ENCODE measurements at regions not wholly inside any gene's neighbourhood (a gene's known extent, or its start where the extent isn't known, plus 50 kb on each side); places are given as distances from the start of the nearest gene placed in this dataset.
A peak's percentile ranks its signal among the peaks of the same experiment; 100 is the strongest.

GRCh38 chr11:43545610-43546009 is 134.9 kb upstream of the HSD17B12 start:
- H3K9ac ChIP-seq (ENCODE audit: low read length in 3 of 3), result no peak overlapping the region
- H3K9me3 ChIP-seq (ENCODE audit: control insufficient read depth in 2 of 3, insufficient read depth in 1 of 3, low read length in 3 of 3), result no peaks in the 10 kb centered on the region
- H3K36me3 ChIP-seq (ENCODE audit: control insufficient read depth in 2 of 3, insufficient read depth in 3 of 3, low read length in 3 of 3), result no peaks in the 10 kb centered on the region
- H3K4me1 ChIP-seq (ENCODE audit: control insufficient read depth in 2 of 3, insufficient read depth in 2 of 3, low read depth in 1 of 3, low read length in 3 of 3), result peaks cover 0 to 3% (median 0%) of the 10 kb centered on the region in 3 donors
- DNase-seq, result no peak
- intact Hi-C loops (cut with DNase I), result no loop called here
- no peak for FAIRE-seq
- no peak overlapping the region for H3K4me3 ChIP-seq (ENCODE audit: low read length in 3 of 3)
- no peak for TF ChIP-seq CTCF (IDR thresholded peaks at IDR 0.05; ENCODE audit: borderline replicate concordance, extremely low read depth, insufficient read depth)
- H3K27ac ChIP-seq (ENCODE audit: low read depth in 2 of 2, low read length in 2 of 2), result no peak overlapping the region
- H3K27me3 ChIP-seq (ENCODE audit: control insufficient read depth, insufficient read depth, low read length), result peaks cover 2% of the 10 kb centered on the region

GRCh38 chr11:43546561-43547429 is 133.7 kb upstream of the HSD17B12 start:
- Histone ChIP-seq H3K27me3 (ENCODE audit: control insufficient read depth, insufficient read depth, low read length) (peaks cover 2% of the 10 kb centered on the region), H3K9ac (ENCODE audit: low read length in 3 of 3) (no peak overlapping the region), H3K4me3 (ENCODE audit: low read length in 3 of 3) (peak overlapping the region in 1 of 3 donors; percentile 37), H3K4me1 (ENCODE audit: control insufficient read depth in 2 of 3, insufficient read depth in 2 of 3, low read depth in 1 of 3, low read length in 3 of 3) (peaks cover 0 to 3% (median 0%) of the 10 kb centered on the region in 3 donors), H3K36me3 (ENCODE audit: control insufficient read depth in 2 of 3, insufficient read depth in 3 of 3, low read length in 3 of 3) (no peaks in the 10 kb centered on the region), H3K27ac (ENCODE audit: low read depth in 2 of 2, low read length in 2 of 2) (no peak overlapping the region), H3K9me3 (ENCODE audit: control insufficient read depth in 2 of 3, insufficient read depth in 1 of 3, low read length in 3 of 3) (no peaks in the 10 kb centered on the region)
- no peak for TF ChIP-seq CTCF (IDR thresholded peaks at IDR 0.05; ENCODE audit: borderline replicate concordance, extremely low read depth, insufficient read depth)
- intact Hi-C loops (cut with DNase I), result no loop called here
- FAIRE-seq (no peak), DNase-seq (peak in 1 of 5 donors; percentile 63)

- no peak for TF ChIP-seq CTCF (IDR thresholded peaks at IDR 0.05; ENCODE audit: borderline replicate concordance, extremely low read depth, insufficient read depth)
- Histone ChIP-seq H3K4me1 (ENCODE audit: control insufficient read depth in 2 of 3, insufficient read depth in 2 of 3, low read depth in 1 of 3, low read length in 3 of 3) (peaks cover 0 to 3% (median 0%) of the 10 kb centered on the region in 3 donors), H3K27ac (ENCODE audit: low read depth in 2 of 2, low read length in 2 of 2) (no peak overlapping the region), H3K9ac (ENCODE audit: low read length in 3 of 3) (no peak overlapping the region), H3K4me3 (ENCODE audit: low read length in 3 of 3) (peak overlapping the region in 1 of 3 donors; percentile 37), H3K9me3 (ENCODE audit: control insufficient read depth in 2 of 3, insufficient read depth in 1 of 3, low read length in 3 of 3) (no peaks in the 10 kb centered on the region), H3K36me3 (ENCODE audit: control insufficient read depth in 2 of 3, insufficient read depth in 3 of 3, low read length in 3 of 3) (no peaks in the 10 kb centered on the region), H3K27me3 (ENCODE audit: control insufficient read depth, insufficient read depth, low read length) (peaks cover 2% of the 10 kb centered on the region)
- no peak for FAIRE-seq
- DNase-seq, result peak; percentile 47 to 80 (median 62)
- intact Hi-C loops (cut with DNase I), result no loop called here
These were observed 133.1 kb upstream of the HSD17B12 start for GRCh38 chr11:43547430-43547831.

Measured in kidney (tissue), 13 donors.